OCI-LY7 (cell line): ENCODE measurements at regions not wholly inside any gene's neighbourhood (a gene's known extent, or its start where the extent isn't known, plus 50 kb on each side); places are given as distances from the start of the nearest gene placed in this dataset.

ENCODE experiments used
- EZH2phosphoT487 ChIP-seq: fragments of 200-600 bp; sonication (generic); IDR thresholded peaks from 2 replicates; pipeline ENCODE4 v1.6.1; 2018; ENCODE audit warnings: low read depth, borderline replicate concordance, mild to moderate bottlenecking, mixed run types, antibody characterized with exemption, low read length, moderate library complexity, mixed read lengths
- TF ChIP-seq, protein P1 (sequence below): fragments of 200-600 bp; sonication (generic); conservative IDR thresholded peaks from 2 replicates; pipeline ENCODE4 v1.5.1; 2014; ENCODE audit warnings: mild to moderate bottlenecking, antibody characterized with exemption, low read length, moderate library complexity, mixed read lengths

GRCh38 chr12:78431931-78432330 is 432.6 kb upstream of the SYT1 start:
- TF ChIP-seq, protein P1, sequence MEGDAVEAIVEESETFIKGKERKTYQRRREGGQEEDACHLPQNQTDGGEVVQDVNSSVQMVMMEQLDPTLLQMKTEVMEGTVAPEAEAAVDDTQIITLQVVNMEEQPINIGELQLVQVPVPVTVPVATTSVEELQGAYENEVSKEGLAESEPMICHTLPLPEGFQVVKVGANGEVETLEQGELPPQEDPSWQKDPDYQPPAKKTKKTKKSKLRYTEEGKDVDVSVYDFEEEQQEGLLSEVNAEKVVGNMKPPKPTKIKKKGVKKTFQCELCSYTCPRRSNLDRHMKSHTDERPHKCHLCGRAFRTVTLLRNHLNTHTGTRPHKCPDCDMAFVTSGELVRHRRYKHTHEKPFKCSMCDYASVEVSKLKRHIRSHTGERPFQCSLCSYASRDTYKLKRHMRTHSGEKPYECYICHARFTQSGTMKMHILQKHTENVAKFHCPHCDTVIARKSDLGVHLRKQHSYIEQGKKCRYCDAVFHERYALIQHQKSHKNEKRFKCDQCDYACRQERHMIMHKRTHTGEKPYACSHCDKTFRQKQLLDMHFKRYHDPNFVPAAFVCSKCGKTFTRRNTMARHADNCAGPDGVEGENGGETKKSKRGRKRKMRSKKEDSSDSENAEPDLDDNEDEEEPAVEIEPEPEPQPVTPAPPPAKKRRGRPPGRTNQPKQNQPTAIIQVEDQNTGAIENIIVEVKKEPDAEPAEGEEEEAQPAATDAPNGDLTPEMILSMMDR: no peak
- TF ChIP-seq EZH2phosphoT487: no peak
